ENCODE measurements at regions not wholly inside any gene's neighbourhood (a gene's known extent, or its start where the extent isn't known, plus 50 kb on each side); places are given as distances from the start of the nearest gene placed in this dataset.

DNA sequence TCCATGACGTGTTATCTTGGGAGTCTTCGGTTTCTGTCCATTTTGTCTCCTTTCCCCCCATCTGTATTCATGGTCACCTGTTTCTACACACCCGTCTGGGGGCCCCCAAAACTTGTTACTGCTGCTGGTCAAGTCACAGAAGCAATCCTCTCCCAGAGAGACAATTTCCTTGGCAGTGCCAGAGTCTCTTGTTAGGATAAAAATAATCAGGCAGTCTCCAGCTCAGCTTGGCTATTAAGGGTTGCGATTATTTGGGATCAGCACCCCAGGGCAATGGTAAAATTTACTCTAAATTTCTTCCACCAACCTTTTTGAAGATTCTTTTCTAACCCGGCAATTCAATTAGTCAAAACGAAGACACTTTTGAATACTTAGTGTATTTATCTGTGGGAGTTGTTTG lies 229.1 kb upstream of the JARID2 start:
- Histone ChIP-seq H2BK12ac (ENCODE audit: low read length) (no peak overlapping the region), H3K36me3 (replicated peaks in 1 of 2; ENCODE audit: control insufficient read depth in 2 of 2, insufficient read depth in 2 of 2, low read length in 2 of 2) (no peaks in the 10 kb centered on the region), H3K27me3 (ENCODE audit: control insufficient read depth in 3 of 3, insufficient read depth in 3 of 3, low read depth in 1 of 3, low read length in 3 of 3) (no peaks in the 10 kb centered on the region), H3K23ac (ENCODE audit: low read depth, low read length, poor library complexity) (no peak overlapping the region), H3K4me2 (ENCODE audit: insufficient read depth, low read length, poor library complexity, severe bottlenecking) (no peak overlapping the region), H2BK5ac (ENCODE audit: low read length) (no peak overlapping the region), H3K4me3 (ENCODE audit: low read length in 2 of 2) (no peak overlapping the region), H3K4ac (ENCODE audit: low read length) (no peak overlapping the region), H2AFZ (ENCODE audit: low read length) (no peak overlapping the region), H3K79me1 (ENCODE audit: low read depth, low read length) (no peaks in the 10 kb centered on the region), H3K14ac (ENCODE audit: low read length) (no peak overlapping the region), H4K91ac (ENCODE audit: low read depth, low read length, poor library complexity) (no peak overlapping the region), H3K9me3 (replicated peaks in 1 of 2; ENCODE audit: control insufficient read depth in 2 of 2, insufficient read depth in 1 of 2, low read depth in 1 of 2, low read length in 2 of 2) (peaks cover 0 to 2% of the 10 kb centered on the region in 2 donors), H3K4me1 (ENCODE audit: control insufficient read depth in 2 of 2, insufficient read depth in 1 of 2, low read depth in 1 of 2, low read length in 2 of 2) (peaks cover 0 to 10% of the 10 kb centered on the region in 2 donors), H3K18ac (ENCODE audit: low read length) (no peak overlapping the region), H2BK120ac (ENCODE audit: low read depth, low read length) (no peak overlapping the region), H3K9ac (ENCODE audit: low read depth, low read length, poor library complexity) (no peak overlapping the region), H2BK15ac (ENCODE audit: low read length) (no peak overlapping the region), H3K27ac (replicated peaks; ENCODE audit: low read length) (no peak overlapping the region), H4K8ac (ENCODE audit: low read depth, low read length) (no peak overlapping the region), H2AK5ac (ENCODE audit: low read depth, low read length) (no peak overlapping the region)
- DNase-seq (ENCODE audit: low spot score), result no peak
- WGBS, 2 donors (ENCODE audit: extremely low coverage in 2 of 2, insufficient read length in 2 of 2, insufficient replicate concordance in 1 of 2), result no CpG with 5 or more reads among the region's 6 CpGs

DNA sequence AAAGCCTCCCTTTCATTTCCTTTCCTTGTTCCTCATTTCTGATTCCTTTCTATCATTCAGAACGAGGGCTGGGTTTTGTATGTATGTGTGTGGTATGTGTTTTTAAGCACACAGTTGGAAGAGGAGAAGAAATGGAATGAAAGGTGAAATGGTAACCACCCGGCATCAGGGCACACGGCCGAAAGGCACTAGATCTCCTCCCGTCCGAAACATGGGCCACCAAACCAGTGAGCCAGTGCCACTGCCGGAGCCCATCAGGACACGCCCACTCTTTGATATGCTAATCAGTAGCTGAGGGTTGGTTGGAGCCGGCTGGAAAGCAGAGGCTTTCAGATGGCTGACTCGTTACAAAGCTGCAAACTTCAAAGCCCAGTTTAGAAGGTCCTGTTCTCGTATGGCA lies 228.6 kb upstream of the JARID2 start:
- Histone ChIP-seq H2AK5ac (ENCODE audit: low read depth, low read length) (no peak overlapping the region), H2BK120ac (ENCODE audit: low read depth, low read length) (no peak overlapping the region), H4K91ac (ENCODE audit: low read depth, low read length, poor library complexity) (no peak overlapping the region), H3K18ac (ENCODE audit: low read length) (no peak overlapping the region), H3K27ac (replicated peaks; ENCODE audit: low read length) (no peak overlapping the region), H3K4me3 (ENCODE audit: low read length in 2 of 2) (no peak overlapping the region), H3K79me1 (ENCODE audit: low read depth, low read length) (no peaks in the 10 kb centered on the region), H3K27me3 (ENCODE audit: control insufficient read depth in 3 of 3, insufficient read depth in 3 of 3, low read depth in 1 of 3, low read length in 3 of 3) (no peaks in the 10 kb centered on the region), H2BK5ac (ENCODE audit: low read length) (no peak overlapping the region), H3K36me3 (replicated peaks in 1 of 2; ENCODE audit: control insufficient read depth in 2 of 2, insufficient read depth in 2 of 2, low read length in 2 of 2) (no peaks in the 10 kb centered on the region), H2BK15ac (ENCODE audit: low read length) (no peak overlapping the region), H2AFZ (ENCODE audit: low read length) (peak overlapping the region; percentile 67), H3K4me1 (ENCODE audit: control insufficient read depth in 2 of 2, insufficient read depth in 1 of 2, low read depth in 1 of 2, low read length in 2 of 2) (peaks cover 0 to 14% of the 10 kb centered on the region in 2 donors), H3K23ac (ENCODE audit: low read depth, low read length, poor library complexity) (peak overlapping the region; percentile 70), H4K8ac (ENCODE audit: low read depth, low read length) (no peak overlapping the region), H3K14ac (ENCODE audit: low read length) (no peak overlapping the region), H3K4ac (ENCODE audit: low read length) (no peak overlapping the region), H3K9ac (ENCODE audit: low read depth, low read length, poor library complexity) (no peak overlapping the region), H3K9me3 (replicated peaks in 1 of 2; ENCODE audit: control insufficient read depth in 2 of 2, insufficient read depth in 1 of 2, low read depth in 1 of 2, low read length in 2 of 2) (peaks cover 0 to 2% of the 10 kb centered on the region in 2 donors), H3K4me2 (ENCODE audit: insufficient read depth, low read length, poor library complexity, severe bottlenecking) (no peak overlapping the region), H2BK12ac (ENCODE audit: low read length) (no peak overlapping the region)
- no peak for DNase-seq (ENCODE audit: low spot score)
- WGBS, 2 donors (ENCODE audit: extremely low coverage in 2 of 2, insufficient read length in 2 of 2, insufficient replicate concordance in 1 of 2), result no CpG with 5 or more reads among the region's 11 CpGs

DNA sequence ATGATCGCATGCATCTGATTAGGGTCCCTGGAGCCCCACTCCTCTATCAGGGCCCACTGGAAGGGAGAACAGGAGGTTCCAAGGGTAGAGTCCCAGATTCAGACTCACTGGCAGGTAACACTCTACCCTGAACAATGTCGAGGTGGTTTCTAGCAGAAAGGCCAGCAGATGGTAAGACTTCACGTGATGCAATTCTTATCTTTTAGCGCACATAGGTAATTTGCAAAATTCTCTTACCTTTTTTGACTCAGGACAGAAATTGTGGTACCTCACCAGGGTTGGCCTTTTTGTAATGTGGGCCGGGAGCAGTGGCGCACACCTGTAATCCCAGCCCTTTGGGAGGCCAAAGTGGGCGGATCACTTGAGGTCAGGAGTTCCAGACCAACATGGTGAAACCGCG lies 228.1 kb upstream of the JARID2 start:
- Histone ChIP-seq H3K9me3 (replicated peaks in 1 of 2; ENCODE audit: control insufficient read depth in 2 of 2, insufficient read depth in 1 of 2, low read depth in 1 of 2, low read length in 2 of 2) (no peaks in the 10 kb centered on the region), H2BK15ac (ENCODE audit: low read length) (no peak overlapping the region), H3K27me3 (ENCODE audit: control insufficient read depth in 3 of 3, insufficient read depth in 3 of 3, low read depth in 1 of 3, low read length in 3 of 3) (no peaks in the 10 kb centered on the region), H3K23ac (ENCODE audit: low read depth, low read length, poor library complexity) (no peak overlapping the region), H2AFZ (ENCODE audit: low read length) (peak overlapping the region; percentile 67), H3K36me3 (replicated peaks in 1 of 2; ENCODE audit: control insufficient read depth in 2 of 2, insufficient read depth in 2 of 2, low read length in 2 of 2) (no peaks in the 10 kb centered on the region), H3K18ac (ENCODE audit: low read length) (no peak overlapping the region), H2BK5ac (ENCODE audit: low read length) (no peak overlapping the region), H3K4me2 (ENCODE audit: insufficient read depth, low read length, poor library complexity, severe bottlenecking) (no peak overlapping the region), H2AK5ac (ENCODE audit: low read depth, low read length) (no peak overlapping the region), H3K14ac (ENCODE audit: low read length) (no peak overlapping the region), H3K79me1 (ENCODE audit: low read depth, low read length) (no peaks in the 10 kb centered on the region), H4K8ac (ENCODE audit: low read depth, low read length) (no peak overlapping the region), H3K4me1 (ENCODE audit: control insufficient read depth in 2 of 2, insufficient read depth in 1 of 2, low read depth in 1 of 2, low read length in 2 of 2) (peaks cover 0 to 14% of the 10 kb centered on the region in 2 donors), H4K91ac (ENCODE audit: low read depth, low read length, poor library complexity) (no peak overlapping the region), H3K27ac (replicated peaks; ENCODE audit: low read length) (no peak overlapping the region), H2BK12ac (ENCODE audit: low read length) (no peak overlapping the region), H3K4me3 (ENCODE audit: low read length in 2 of 2) (no peak overlapping the region), H2BK120ac (ENCODE audit: low read depth, low read length) (no peak overlapping the region), H3K4ac (ENCODE audit: low read length) (no peak overlapping the region), H3K9ac (ENCODE audit: low read depth, low read length, poor library complexity) (no peak overlapping the region)
- DNase-seq (ENCODE audit: low spot score), result no peak
- no CpG with 5 or more reads among the region's 9 CpGs for WGBS, 2 donors (ENCODE audit: extremely low coverage in 2 of 2, insufficient read length in 2 of 2, insufficient replicate concordance in 1 of 2)

DNA sequence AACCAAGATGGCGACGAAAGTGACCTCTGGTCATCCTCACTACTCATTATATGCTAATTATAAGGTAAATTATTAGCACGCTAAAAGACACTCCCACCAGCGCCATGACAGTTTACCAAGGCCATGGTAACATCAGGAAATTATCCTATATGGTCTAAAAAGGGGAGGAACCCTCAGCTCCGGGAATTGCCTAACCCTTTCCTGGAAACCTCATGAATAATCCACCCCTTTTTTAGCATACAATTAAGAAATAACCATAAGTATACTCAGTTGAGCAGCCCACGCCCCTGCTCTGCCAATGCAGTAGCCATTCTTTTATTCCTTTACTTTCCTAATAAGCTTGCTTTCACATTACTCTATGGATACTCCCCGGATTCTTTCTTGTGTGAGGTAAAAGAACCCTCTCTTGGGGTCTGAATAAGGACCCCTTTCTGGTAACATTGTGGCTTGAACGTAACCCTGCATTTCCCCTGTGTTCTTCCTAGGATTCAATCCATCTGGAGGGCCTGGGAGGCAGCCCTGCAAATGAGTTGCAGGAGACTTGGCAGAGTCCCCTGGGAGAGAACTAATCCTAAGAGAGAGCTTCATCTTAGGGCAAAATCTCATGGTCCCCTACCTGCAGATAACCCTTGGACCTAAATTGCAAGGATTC lies 225.6 kb upstream of the JARID2 start:
- Histone ChIP-seq H4K8ac (ENCODE audit: low read depth, low read length) (no peak overlapping the region), H4K91ac (ENCODE audit: low read depth, low read length, poor library complexity) (no peak overlapping the region), H2AFZ (ENCODE audit: low read length) (no peak overlapping the region), H3K79me1 (ENCODE audit: low read depth, low read length) (no peaks in the 10 kb centered on the region), H2BK12ac (ENCODE audit: low read length) (no peak overlapping the region), H2AK5ac (ENCODE audit: low read depth, low read length) (no peak overlapping the region), H2BK15ac (ENCODE audit: low read length) (no peak overlapping the region), H3K14ac (ENCODE audit: low read length) (no peak overlapping the region), H3K18ac (ENCODE audit: low read length) (no peak overlapping the region), H2BK5ac (ENCODE audit: low read length) (no peak overlapping the region), H3K4ac (ENCODE audit: low read length) (no peak overlapping the region), H3K27me3 (ENCODE audit: control insufficient read depth in 3 of 3, insufficient read depth in 3 of 3, low read depth in 1 of 3, low read length in 3 of 3) (no peaks in the 10 kb centered on the region), H3K9ac (ENCODE audit: low read depth, low read length, poor library complexity) (no peak overlapping the region), H3K36me3 (replicated peaks in 1 of 2; ENCODE audit: control insufficient read depth in 2 of 2, insufficient read depth in 2 of 2, low read length in 2 of 2) (no peaks in the 10 kb centered on the region), H3K4me1 (ENCODE audit: control insufficient read depth in 2 of 2, insufficient read depth in 1 of 2, low read depth in 1 of 2, low read length in 2 of 2) (peaks cover 0 to 14% of the 10 kb centered on the region in 2 donors), H3K27ac (replicated peaks; ENCODE audit: low read length) (no peak overlapping the region), H3K9me3 (replicated peaks in 1 of 2; ENCODE audit: control insufficient read depth in 2 of 2, insufficient read depth in 1 of 2, low read depth in 1 of 2, low read length in 2 of 2) (no peaks in the 10 kb centered on the region), H2BK120ac (ENCODE audit: low read depth, low read length) (no peak overlapping the region), H3K23ac (ENCODE audit: low read depth, low read length, poor library complexity) (no peak overlapping the region), H3K4me3 (ENCODE audit: low read length in 2 of 2) (no peak overlapping the region), H3K4me2 (ENCODE audit: insufficient read depth, low read length, poor library complexity, severe bottlenecking) (no peak overlapping the region)
- no CpG with 5 or more reads among the region's 8 CpGs for WGBS, 2 donors (ENCODE audit: extremely low coverage in 2 of 2, insufficient read length in 2 of 2, insufficient replicate concordance in 1 of 2)
- DNase-seq (ENCODE audit: low spot score), result no peak
